Neural progenitor cell (in vitro differentiated cells): ENCODE measurements at regions not wholly inside any gene's neighbourhood (a gene's known extent, or its start where the extent isn't known, plus 50 kb on each side); places are given as distances from the start of the nearest gene placed in this dataset.

Experiments used
- CTCF ChIP-seq: fragments of 200-600 bp; sonication (generic); IDR thresholded peaks from 2 replicates; pipeline ENCODE4 v1.5.1; 2017; ENCODE audit warnings: antibody characterized with exemption, mild to moderate bottlenecking
- EZH2 ChIP-seq: fragments of 200-600 bp; sonication (generic); IDR thresholded peaks from 2 replicates; pipeline ENCODE4 v1.6.1; 2017; ENCODE audit warnings: antibody characterized with exemption, mild to moderate bottlenecking, moderate library complexity

- TF ChIP-seq CTCF (no peak), EZH2 (no peak)
Observed at GRCh38 chr3:83941990-83942745, 1016.6 kb upstream of the CADM2 start.
